Peyer's patch (tissue), 4 donors: ENCODE measurements at regions not wholly inside any gene's neighbourhood (a gene's known extent, or its start where the extent isn't known, plus 50 kb on each side); places are given as distances from the start of the nearest gene placed in this dataset.
"Not testable (repeated sequence)": the region's sequence is repeated elsewhere in the genome, so short reads cannot be mapped to it uniquely, and the experiment has no call there.

Experiments used
- POLR2A ChIP-seq, 2 donors: fragments of 450-650 bp; IDR thresholded peaks; one replicate each; pipeline ENCODE4 v1.5.1; 2017; ENCODE audit warnings: antibody characterized with exemption in 2 of 2, mild to moderate bottlenecking in 2 of 2, moderate library complexity in 2 of 2
- TF ChIP-seq, protein P1 (sequence below), 6 experiments: fragments of 450-650 bp in 4 of 6; fragments of 200-600 bp in 2 of 6; sonication (generic) in 1 of 6; IDR thresholded peaks; one replicate each; pipeline ENCODE4 v1.5.1; 2017 to 2019; ENCODE audit warnings: antibody characterized with exemption in 6 of 6, mild to moderate bottlenecking in 3 of 6, moderate library complexity in 1 of 6

GRCh38 chr9:40289999-40290398, 838.5 kb downstream of the FOXD4L6 start:
- TF ChIP-seq, protein P1, sequence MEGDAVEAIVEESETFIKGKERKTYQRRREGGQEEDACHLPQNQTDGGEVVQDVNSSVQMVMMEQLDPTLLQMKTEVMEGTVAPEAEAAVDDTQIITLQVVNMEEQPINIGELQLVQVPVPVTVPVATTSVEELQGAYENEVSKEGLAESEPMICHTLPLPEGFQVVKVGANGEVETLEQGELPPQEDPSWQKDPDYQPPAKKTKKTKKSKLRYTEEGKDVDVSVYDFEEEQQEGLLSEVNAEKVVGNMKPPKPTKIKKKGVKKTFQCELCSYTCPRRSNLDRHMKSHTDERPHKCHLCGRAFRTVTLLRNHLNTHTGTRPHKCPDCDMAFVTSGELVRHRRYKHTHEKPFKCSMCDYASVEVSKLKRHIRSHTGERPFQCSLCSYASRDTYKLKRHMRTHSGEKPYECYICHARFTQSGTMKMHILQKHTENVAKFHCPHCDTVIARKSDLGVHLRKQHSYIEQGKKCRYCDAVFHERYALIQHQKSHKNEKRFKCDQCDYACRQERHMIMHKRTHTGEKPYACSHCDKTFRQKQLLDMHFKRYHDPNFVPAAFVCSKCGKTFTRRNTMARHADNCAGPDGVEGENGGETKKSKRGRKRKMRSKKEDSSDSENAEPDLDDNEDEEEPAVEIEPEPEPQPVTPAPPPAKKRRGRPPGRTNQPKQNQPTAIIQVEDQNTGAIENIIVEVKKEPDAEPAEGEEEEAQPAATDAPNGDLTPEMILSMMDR (IDR thresholded peaks at IDR 0.05): not testable (repeated sequence)
- not testable (repeated sequence) for TF ChIP-seq POLR2A (IDR thresholded peaks at IDR 0.05)
